HG03432 (cell line): ENCODE measurements at regions not wholly inside any gene's neighbourhood (a gene's known extent, or its start where the extent isn't known, plus 50 kb on each side); places are given as distances from the start of the nearest gene placed in this dataset.
"Not testable (repeated sequence)": the region's sequence is repeated elsewhere in the genome, so short reads cannot be mapped to it uniquely, and the experiment has no call there.

Source experiments
- ATAC-seq: cut with Tn5 transposase; IDR thresholded peaks from one replicate; pipeline ENCODE4 v1.9.1; 2021; ENCODE audit warnings: mild to moderate bottlenecking, moderate library complexity; ENCODE audit not compliant: unreplicated experiment

- ATAC-seq: no peak
These were observed 173.3 kb upstream of the SEMA6A start for GRCh38 chr5:116747881-116748280.

GRCh38 chr5:116746668-116747067 lies 172.0 kb upstream of the SEMA6A start:
- ATAC-seq: no peak

- no peak for ATAC-seq
These were observed 166.1 kb upstream of the SEMA6A start for GRCh38 chr5:116740771-116741170.

- ATAC-seq: no peak
These were observed 164.9 kb upstream of the SEMA6A start for GRCh38 chr5:116739571-116739970.

- ATAC-seq: no peak
These were observed 164.1 kb upstream of the SEMA6A start for GRCh38 chr5:116738615-116739261.

GRCh38 chr5:116738239-116738614 lies 163.6 kb upstream of the SEMA6A start:
- ATAC-seq: no peak

- no peak for ATAC-seq
These were observed 162.0 kb upstream of the SEMA6A start for GRCh38 chr5:116736671-116737070.

- ATAC-seq: no peak
These were observed 159.7 kb upstream of the SEMA6A start for GRCh38 chr5:116733991-116734975.

GRCh38 chr5:116732591-116732990 lies 158.0 kb upstream of the SEMA6A start:
- no peak for ATAC-seq

GRCh38 chr5:116731432-116731831 lies 156.8 kb upstream of the SEMA6A start:
- ATAC-seq: no peak

- ATAC-seq: no peak
These were observed 156.1 kb upstream of the SEMA6A start for GRCh38 chr5:116730706-116731105.

- no peak for ATAC-seq
These were observed 155.6 kb upstream of the SEMA6A start for GRCh38 chr5:116730185-116730584.

- ATAC-seq: no peak
These were observed 152.6 kb upstream of the SEMA6A start for GRCh38 chr5:116727248-116727647.

GRCh38 chr5:116726180-116726579 lies 151.6 kb upstream of the SEMA6A start:
- not testable (repeated sequence) for ATAC-seq

GRCh38 chr5:116724971-116725370 lies 150.3 kb upstream of the SEMA6A start:
- no peak for ATAC-seq

GRCh38 chr5:116722651-116723050 lies 148.0 kb upstream of the SEMA6A start:
- no peak for ATAC-seq

- no peak for ATAC-seq
These were observed 144.5 kb upstream of the SEMA6A start for GRCh38 chr5:116719106-116719505.

GRCh38 chr5:116718317-116718716 lies 143.7 kb upstream of the SEMA6A start:
- no peak for ATAC-seq

- peak; percentile 37 for ATAC-seq
These were observed 134.5 kb upstream of the SEMA6A start for GRCh38 chr5:116709082-116709481.

GRCh38 chr5:116705121-116705519 lies 130.5 kb upstream of the SEMA6A start:
- not testable (repeated sequence) for ATAC-seq

GRCh38 chr5:116703941-116704340 lies 129.3 kb upstream of the SEMA6A start:
- ATAC-seq: no peak

- ATAC-seq: no peak
These were observed 128.7 kb upstream of the SEMA6A start for GRCh38 chr5:116703328-116703727.
